Mesothelial cell of epicardium (in vitro differentiated cells): ENCODE measurements at regions not wholly inside any gene's neighbourhood (a gene's known extent, or its start where the extent isn't known, plus 50 kb on each side); places are given as distances from the start of the nearest gene placed in this dataset.

Experiments
- DNase-seq, 2 experiments: peaks; one replicate each; pipeline ENCODE4 v3.0.0; 2021; ENCODE audit warnings: low spot score in 2 of 2; ENCODE audit not compliant: unreplicated experiment in 2 of 2
- H3K27ac Mint-ChIP-seq: 2 replicates; pipeline ENCODE4 v1.8.0; 2021; ENCODE audit warnings: mixed read lengths
- H3K27me3 Mint-ChIP-seq: 2 replicates; pipeline ENCODE4 v1.8.0; 2021; ENCODE audit warnings: low read depth, mixed read lengths
- H3K36me3 Mint-ChIP-seq: 2 replicates; pipeline ENCODE4 v1.8.0; 2021; ENCODE audit warnings: mixed read lengths
- H3K4me1 Mint-ChIP-seq: 2 replicates; pipeline ENCODE4 v1.8.0; 2021; ENCODE audit warnings: mixed read lengths
- H3K4me3 Mint-ChIP-seq: 2 replicates; pipeline ENCODE4 v1.8.0; 2021; ENCODE audit warnings: mild to moderate bottlenecking, moderate library complexity, mixed read lengths
- H3K9me3 Mint-ChIP-seq: 2 replicates; pipeline ENCODE4 v1.8.0; 2021; ENCODE audit warnings: mixed read lengths
- CTCF ChIP-seq: fragments of 200-600 bp; sonication (generic); IDR thresholded peaks from one replicate; pipeline ENCODE4 v1.5.0; 2021; ENCODE audit warnings: antibody characterized with exemption; ENCODE audit not compliant: unreplicated experiment

- no peak overlapping the region for H3K27ac Mint-ChIP-seq
- no peaks in the 10 kb centered on the region for H3K36me3 Mint-ChIP-seq
- no peak for DNase-seq
Measured at GRCh38 chr10:78718032-78718572, 350.7 kb upstream of the ZMIZ1 start.

GRCh38 chr10:78719276-78719675, 349.5 kb upstream of the ZMIZ1 start:
- no peak overlapping the region for H3K27ac Mint-ChIP-seq
- no peaks in the 10 kb centered on the region for H3K36me3 Mint-ChIP-seq
- DNase-seq = no peak
- H3K4me3 Mint-ChIP-seq = no peak overlapping the region
- no peaks in the 10 kb centered on the region for H3K27me3 Mint-ChIP-seq
- H3K4me1 Mint-ChIP-seq = peaks cover 2% of the 10 kb centered on the region
- H3K9me3 Mint-ChIP-seq = peaks cover 4% of the 10 kb centered on the region
- TF ChIP-seq CTCF = no peak

More at GRCh38 chr10:78718032-78718572, 350.7 kb upstream of the ZMIZ1 start:
- no peaks in the 10 kb centered on the region for H3K27me3 Mint-ChIP-seq
- no peak overlapping the region for H3K4me3 Mint-ChIP-seq
- no peak for TF ChIP-seq CTCF
- H3K9me3 Mint-ChIP-seq = no peaks in the 10 kb centered on the region
- peaks cover 6% of the 10 kb centered on the region for H3K4me1 Mint-ChIP-seq

GRCh38 chr10:78720091-78720490, 348.7 kb upstream of the ZMIZ1 start:
- no peak for DNase-seq
- Mint-ChIP-seq H3K4me1 (no peaks in the 10 kb centered on the region), H3K4me3 (no peak overlapping the region), H3K27me3 (no peaks in the 10 kb centered on the region), H3K9me3 (peaks cover 4% of the 10 kb centered on the region), H3K27ac (no peak overlapping the region), H3K36me3 (no peaks in the 10 kb centered on the region)
- TF ChIP-seq CTCF = no peak

- no peaks in the 10 kb centered on the region for H3K36me3 Mint-ChIP-seq
- peaks cover 2% of the 10 kb centered on the region for H3K4me1 Mint-ChIP-seq
- H3K4me3 Mint-ChIP-seq = no peak overlapping the region
- no peaks in the 10 kb centered on the region for H3K27me3 Mint-ChIP-seq
- H3K9me3 Mint-ChIP-seq = peaks cover 4% of the 10 kb centered on the region
- no peak overlapping the region for H3K27ac Mint-ChIP-seq
- no peak for DNase-seq
- no peak for TF ChIP-seq CTCF
Measured at GRCh38 chr10:78721231-78721630, 347.5 kb upstream of the ZMIZ1 start.

- no peak for DNase-seq
- no peaks in the 10 kb centered on the region for H3K27me3 Mint-ChIP-seq
- peaks cover 4% of the 10 kb centered on the region for H3K9me3 Mint-ChIP-seq
- no peak overlapping the region for H3K27ac Mint-ChIP-seq
- TF ChIP-seq CTCF = no peak
- H3K36me3 Mint-ChIP-seq = no peaks in the 10 kb centered on the region
- H3K4me3 Mint-ChIP-seq = no peak overlapping the region
- peaks cover 25% of the 10 kb centered on the region for H3K4me1 Mint-ChIP-seq
Measured at GRCh38 chr10:78724846-78725245, 343.9 kb upstream of the ZMIZ1 start.

- TF ChIP-seq CTCF = no peak
- Mint-ChIP-seq H3K36me3 (no peaks in the 10 kb centered on the region), H3K27me3 (no peaks in the 10 kb centered on the region), H3K27ac (no peak overlapping the region), H3K9me3 (peaks cover 4% of the 10 kb centered on the region), H3K4me1 (peaks cover 25% of the 10 kb centered on the region), H3K4me3 (no peak overlapping the region)
- DNase-seq = no peak
Measured at GRCh38 chr10:78726171-78726570, 342.6 kb upstream of the ZMIZ1 start.
